HCT116 (cell line): ENCODE measurements at regions not wholly inside any gene's neighbourhood (a gene's known extent, or its start where the extent isn't known, plus 50 kb on each side); places are given as distances from the start of the nearest gene placed in this dataset.
"Not testable (repeated sequence)": the region's sequence is repeated elsewhere in the genome, so short reads cannot be mapped to it uniquely, and the experiment has no call there.

Experiments
- ATAC-seq: fragments of 200-7000 bp; cut with Tn5 transposase; 2 replicates; pipeline ENCODE4 v1.9.1; 2020; ENCODE audit warnings: mild to moderate bottlenecking, moderate library complexity
- BruUV-seq: library from RNA; stranded (reverse); fragments of 400-500 nt; replicated peaks from 2 replicates; lab custom pipeline; 2021; lab: Mats Ljungman, UMichigan
- CTCF ChIA-PET: fragments of 300-600 bp; sonication (Branson Sonifier 250); formaldehyde crosslinking; loops from one replicate; lab custom pipeline; 2021; ENCODE audit warnings: antibody characterized with exemption; lab: Charles Lee
- POLR2A ChIA-PET: fragments of 300-600, 350-600 bp; sonication (Branson Sonifier 250); formaldehyde crosslinking; loops from one replicate; lab custom pipeline; 2021; ENCODE audit warnings: antibody characterized with exemption; lab: Charles Lee
- RAD21 ChIA-PET, 2 experiments: fragments of 300-600 bp; sonication (Branson Sonifier 250); formaldehyde crosslinking; loops; one replicate each; lab custom pipeline; 2023; ENCODE audit warnings: low total read pairs in 2 of 2; ENCODE audit not compliant: uncharacterized antibody in 2 of 2, unreplicated experiment in 2 of 2, low non-redundant PET in 1 of 2; lab: Charles Lee
- DNase-seq: peaks from one replicate; pipeline ENCODE4 v3.0.0-alpha.2; 2010; ENCODE audit warnings: low read depth, low spot score
- H2AFZ ChIP-seq: fragments of 200-600 bp; shearing (Covaris generic), sonication (generic); 2 replicates; pipeline ENCODE4 v1.6.1; 2017; ENCODE audit warnings: low read depth, mixed run types, mixed read lengths, antibody characterized with exemption, low read length; ENCODE audit not compliant: poor library complexity, severe bottlenecking
- H3K27ac ChIP-seq: 2 replicates; pipeline ENCODE4 v1.5.1; 2012; ENCODE audit warnings: low read depth, low read length
- H3K27me3 ChIP-seq: fragments of 200-600 bp; sonication (generic); 2 replicates; pipeline ENCODE4 v1.6.1; 2016; ENCODE audit warnings: mixed run types, low read length, mixed read lengths; ENCODE audit not compliant: insufficient read depth
- H3K36me3 ChIP-seq, 2 experiments: fragments of 200-500 bp in 1 of 2; fragments of 200-600 bp in 1 of 2; sonication (Bioruptor generic) in 1 of 2; sonication (generic) in 1 of 2; 2 replicates each; pipeline versions ENCODE4 v1.5.1 to v1.6.1; 2014 to 2016; ENCODE audit warnings: low read length in 2 of 2, inconsistent platforms in 1 of 2, mixed read lengths in 1 of 2, mixed run types in 1 of 2; ENCODE audit not compliant: insufficient read depth in 2 of 2, control insufficient read depth in 1 of 2
- H3K4me1 ChIP-seq, 2 experiments: fragments of 200-600 bp in 1 of 2; sonication (generic) in 1 of 2; 2 replicates each; pipeline versions ENCODE4 v1.5.1 to v1.6.1; 2012 to 2017; ENCODE audit warnings: low read length in 2 of 2, inconsistent platforms in 1 of 2, mild to moderate bottlenecking in 1 of 2, mixed read lengths in 1 of 2, mixed run types in 1 of 2, moderate library complexity in 1 of 2; ENCODE audit not compliant: insufficient read depth in 2 of 2, control insufficient read depth in 1 of 2
- H3K4me2 ChIP-seq: fragments of 200-600 bp; sonication (generic); 2 replicates; pipeline ENCODE4 v1.6.1; 2017; ENCODE audit warnings: mixed run types, low read length, mixed read lengths
- H3K4me3 ChIP-seq, 2 experiments: fragments of 200-600 bp in 1 of 2; sonication (generic) in 1 of 2; replicated peaks in 1 of 2; 2 replicates each; pipeline ENCODE4 v1.5.1; 2011 to 2016; ENCODE audit warnings: low read length in 2 of 2, control low read depth in 1 of 2, low read depth in 1 of 2, mild to moderate bottlenecking in 1 of 2, mixed read lengths in 1 of 2, mixed run types in 1 of 2
- H3K79me2 ChIP-seq: fragments of 200-600 bp; sonication (generic); 2 replicates; pipeline ENCODE4 v1.6.1; 2017; ENCODE audit warnings: mild to moderate bottlenecking, mixed run types, low read length, moderate library complexity, mixed read lengths; ENCODE audit not compliant: insufficient read depth
- H3K9ac ChIP-seq: fragments of 200-600 bp; sonication (generic); 2 replicates; pipeline ENCODE4 v1.6.1; 2016; ENCODE audit warnings: low read length, mixed read lengths
- H3K9me2 ChIP-seq: fragments of 200-600 bp; sonication (generic), shearing (Covaris generic); 2 replicates; pipeline ENCODE4 v1.6.1; 2017; ENCODE audit warnings: mixed run types, mild to moderate bottlenecking, moderate library complexity; ENCODE audit not compliant: insufficient read depth
- H3K9me3 ChIP-seq, 2 experiments: fragments of 200-500 bp in 1 of 2; fragments of 200-600 bp in 1 of 2; sonication (Bioruptor generic) in 1 of 2; sonication (generic) in 1 of 2; 2 replicates each; pipeline ENCODE4 v1.6.1; 2014 to 2017; ENCODE audit warnings: low read length in 2 of 2, mixed read lengths in 2 of 2, inconsistent platforms in 1 of 2, low read depth in 1 of 2, mild to moderate bottlenecking in 1 of 2, mixed run types in 1 of 2, moderate library complexity in 1 of 2; ENCODE audit not compliant: control insufficient read depth in 1 of 2, insufficient read depth in 1 of 2
- H4K20me1 ChIP-seq: fragments of 200-600 bp; sonication (generic), shearing (Covaris generic); 2 replicates; pipeline ENCODE4 v1.6.1; 2017; ENCODE audit warnings: mixed run types, mild to moderate bottlenecking, moderate library complexity; ENCODE audit not compliant: insufficient read depth
- CTCF ChIP-seq, 3 experiments: fragments of 200-600 bp in 1 of 3; sonication (generic) in 1 of 3; IDR thresholded peaks in 2 of 3; conservative IDR thresholded peaks in 1 of 3; 2 replicates each; pipeline ENCODE4 v1.5.1; 2012 to 2017; ENCODE audit warnings: low read depth in 2 of 3, low read length in 2 of 3, antibody characterized with exemption in 1 of 3, borderline replicate concordance in 1 of 3, control low read depth in 1 of 3, mild to moderate bottlenecking in 1 of 3, mixed read lengths in 1 of 3, mixed run types in 1 of 3, moderate library complexity in 1 of 3; ENCODE audit not compliant: insufficient read depth in 1 of 3
- EGR1 ChIP-seq: IDR thresholded peaks from 2 replicates; pipeline ENCODE4 v1.6.1; 2012; ENCODE audit warnings: low read depth
- ELF1 ChIP-seq: IDR thresholded peaks from 2 replicates; pipeline ENCODE4 v1.6.1; 2012; ENCODE audit warnings: low read depth, borderline replicate concordance
- RAD21 ChIP-seq: IDR thresholded peaks from 2 replicates; pipeline ENCODE4 v1.6.1; 2012; ENCODE audit warnings: low read depth, mild to moderate bottlenecking
- SIN3A ChIP-seq: IDR thresholded peaks from 2 replicates; pipeline ENCODE4 v1.6.1; 2012; ENCODE audit warnings: low read depth
- intact Hi-C: fragments of 100-400 bp; cut with micrococcal nuclease; formaldehyde crosslinking; loops from 2 replicates; pipeline ENCODE4 v1.10.0; 2022

GRCh38 chr2:118371515-118371914 lies 283.2 kb downstream of the INSIG2 start:
- TF ChIP-seq ELF1 (no peak), RAD21 (peak; percentile 80), CTCF (IDR thresholded peaks at IDR 0.05 in 2 of 3, conservative IDR thresholded peaks at IDR 0.05 in 1 of 3; ENCODE audit: borderline replicate concordance in 1 of 3, insufficient read depth in 1 of 3, low read depth in 2 of 3, low read length in 2 of 3) (peak; percentile 63 to 78 (median 69); a peak in 5 of 6 replicates), EGR1 (no peak), SIN3A (no peak)
- no peaks in the 10 kb centered on the region for H3K4me1 ChIP-seq
- ATAC-seq: peak; percentile 89
- H3K79me2 ChIP-seq: no peaks in the 10 kb centered on the region
- CTCF ChIA-PET: interaction anchor here (1.0 to 3.7 kb wide), 3 partner anchors 17 to 484 kb away, joined by 4 to 20 read pairs (median 5); no protein-coding TSS in a partner anchor
- H3K9me3 ChIP-seq: no peaks in the 10 kb centered on the region
- RAD21 ChIA-PET: no interaction called here
- no peak overlapping the region for H2AFZ ChIP-seq
- H4K20me1 ChIP-seq: no peaks in the 10 kb centered on the region
- H3K27me3 ChIP-seq: no peaks in the 10 kb centered on the region
- DNase-seq: peak; percentile 19
- intact Hi-C loops: loop anchor here (1.0 to 5.0 kb wide), 4 partner anchors 149 to 493 kb away; no protein-coding TSS in a partner anchor
- no peaks in the 10 kb centered on the region for H3K36me3 ChIP-seq
- no peak overlapping the region for H3K4me3 ChIP-seq
- H3K9me2 ChIP-seq: no peaks in the 10 kb centered on the region
- no peak overlapping the region for H3K9ac ChIP-seq
- no TSS peak for BruUV-seq
- POLR2A ChIA-PET: no interaction called here
- no peak overlapping the region for H3K4me2 ChIP-seq
- H3K27ac ChIP-seq: no peak overlapping the region

- RAD21 ChIA-PET, intact Hi-C loops, ATAC-seq, H3K4me2 ChIP-seq, CTCF ChIA-PET, H2AFZ ChIP-seq, DNase-seq, H3K27me3 ChIP-seq, H4K20me1 ChIP-seq, H3K9ac ChIP-seq, H3K4me3 ChIP-seq, H3K79me2 ChIP-seq, H3K4me1 ChIP-seq, H3K36me3 ChIP-seq, BruUV-seq, H3K27ac ChIP-seq, H3K9me3 ChIP-seq, POLR2A ChIA-PET, H3K9me2 ChIP-seq: not testable (repeated sequence)
Observed at GRCh38 chr2:118369521-118369920, 281.2 kb downstream of the INSIG2 start.
